ENCODE measurements at regions not wholly inside any gene's neighbourhood (a gene's known extent, or its start where the extent isn't known, plus 50 kb on each side); places are given as distances from the start of the nearest gene placed in this dataset.
A peak's percentile ranks its signal among the peaks of the same experiment; 100 is the strongest.
"Not testable (repeated sequence)": the region's sequence is repeated elsewhere in the genome, so short reads cannot be mapped to it uniquely, and the experiment has no call there.

DNA sequence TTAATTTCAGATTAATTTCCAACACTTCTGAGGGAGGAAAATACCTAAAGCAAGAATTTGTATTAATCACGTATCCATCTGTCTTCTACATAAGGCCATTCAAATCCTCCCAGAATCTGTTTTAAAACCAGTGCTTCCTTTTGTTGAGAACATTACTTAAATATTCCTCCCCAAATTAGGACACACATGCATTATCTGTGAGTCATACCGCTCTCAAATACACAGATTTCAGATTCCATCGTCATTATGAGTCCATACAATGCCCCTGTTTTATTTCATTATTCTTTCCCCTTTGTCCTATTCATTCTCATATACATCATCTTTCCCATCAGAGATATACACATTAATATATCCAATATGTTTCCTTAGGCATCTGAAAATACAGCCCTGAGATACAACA, 57.3 kb upstream of the PRSS12 start:
- DNase-seq (ENCODE audit: insufficient read length, low spot score) (no peak), FAIRE-seq (no peak)

DNA sequence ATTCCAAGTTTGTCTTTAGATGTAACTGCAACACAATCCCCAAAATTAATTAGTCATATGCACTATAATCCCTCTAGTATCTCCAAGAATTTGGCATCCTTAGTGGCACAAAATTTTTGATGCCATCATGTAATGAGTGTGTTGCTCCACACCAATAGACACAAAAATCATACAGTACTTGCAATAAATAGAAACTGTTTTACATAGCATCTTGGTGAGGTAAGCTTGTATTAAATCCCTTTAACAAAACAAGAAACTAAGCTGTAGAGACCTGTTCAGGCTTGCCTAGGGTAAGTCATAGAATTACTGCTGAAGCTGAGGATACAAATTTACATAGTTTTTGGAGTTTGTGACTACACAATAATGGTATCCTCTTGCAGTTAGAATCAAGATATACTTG, 64.5 kb upstream of the PRSS12 start:
- DNase-seq (ENCODE audit: insufficient read length, low spot score) (no peak), FAIRE-seq (no peak)

- DNase-seq (ENCODE audit: insufficient read length, low spot score), result not testable (repeated sequence)
These were observed 65.0 kb upstream of the PRSS12 start for GRCh38 chr4:118417800-118418199.

GRCh38 chr4:118418396-118418795, 65.6 kb upstream of the PRSS12 start:
- FAIRE-seq; DNase-seq (ENCODE audit: insufficient read length, low spot score): not testable (repeated sequence)

More at GRCh38 chr4:118417800-118418199, 65.0 kb upstream of the PRSS12 start:
- FAIRE-seq, result not testable (repeated sequence)

- FAIRE-seq; DNase-seq (ENCODE audit: insufficient read length, low spot score): not testable (repeated sequence)
These were observed 66.8 kb upstream of the PRSS12 start for GRCh38 chr4:118419626-118420025.

DNA sequence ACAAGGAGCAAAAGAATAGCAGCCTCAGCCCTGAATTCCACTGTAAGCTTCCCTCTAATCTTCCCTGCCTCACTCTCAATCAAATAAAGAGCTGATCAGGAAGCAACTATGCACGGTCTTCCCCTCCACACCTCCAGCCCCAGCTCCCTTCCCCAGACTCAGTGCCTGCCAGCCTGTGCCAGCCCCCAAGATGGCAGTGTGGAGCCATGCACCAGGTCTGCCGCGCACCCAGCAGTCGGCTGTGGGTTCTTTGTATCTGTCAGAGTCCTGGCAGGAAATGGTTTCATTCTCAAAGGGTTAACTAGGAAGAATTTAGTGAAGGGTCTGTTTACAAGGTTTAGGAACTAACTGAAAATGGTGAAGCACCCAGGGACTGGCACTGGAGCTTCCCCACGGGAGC, 71.3 kb upstream of the PRSS12 start:
- DNase-seq (ENCODE audit: insufficient read length, low spot score); FAIRE-seq: not testable (repeated sequence)

DNA sequence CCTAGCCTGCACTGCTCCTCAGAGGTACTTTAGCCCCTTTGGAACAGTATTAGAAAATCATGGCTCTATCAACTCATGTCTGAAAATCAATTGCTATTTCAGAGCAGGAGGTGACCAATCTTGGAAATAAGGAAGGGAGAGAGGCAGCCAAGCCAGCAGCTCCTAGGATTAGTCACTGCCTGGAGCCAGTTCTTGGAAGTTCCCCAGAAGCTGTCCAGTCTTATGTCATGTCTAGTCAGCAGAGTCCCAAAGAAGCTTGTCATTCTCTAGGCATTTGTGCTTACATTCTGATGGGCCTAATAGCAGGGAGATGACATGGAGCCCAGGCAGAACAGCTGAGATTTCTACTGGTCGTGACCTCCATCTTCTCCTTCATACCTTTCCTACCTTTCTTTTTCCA, 76.1 kb upstream of the PRSS12 start:
- DNase-seq (ENCODE audit: insufficient read length, low spot score); FAIRE-seq: not testable (repeated sequence)

DNA sequence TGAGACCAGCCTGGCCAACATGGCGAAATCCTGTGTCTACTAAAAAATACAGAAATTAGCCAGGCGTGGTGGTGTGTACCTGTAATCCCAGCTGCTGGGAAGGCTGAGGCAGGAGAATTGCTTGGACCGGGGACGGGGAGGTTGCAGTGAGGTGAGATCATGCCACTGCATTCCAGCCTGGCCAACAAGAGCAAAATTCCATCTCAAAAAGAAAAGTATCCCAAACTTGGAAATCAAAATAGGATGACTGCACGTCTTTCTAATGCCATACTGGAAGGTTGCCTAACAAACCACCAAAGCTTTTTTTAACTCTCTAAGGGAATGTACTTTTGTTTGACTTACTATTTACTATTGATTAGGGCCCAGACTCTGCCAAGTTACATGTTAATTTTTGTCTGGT, 79.6 kb upstream of the PRSS12 start:
- not testable (repeated sequence) for DNase-seq (ENCODE audit: insufficient read length, low spot score); FAIRE-seq

- FAIRE-seq; DNase-seq (ENCODE audit: insufficient read length, low spot score): not testable (repeated sequence)
These were observed 81.0 kb upstream of the PRSS12 start for GRCh38 chr4:118433612-118434375.

DNA sequence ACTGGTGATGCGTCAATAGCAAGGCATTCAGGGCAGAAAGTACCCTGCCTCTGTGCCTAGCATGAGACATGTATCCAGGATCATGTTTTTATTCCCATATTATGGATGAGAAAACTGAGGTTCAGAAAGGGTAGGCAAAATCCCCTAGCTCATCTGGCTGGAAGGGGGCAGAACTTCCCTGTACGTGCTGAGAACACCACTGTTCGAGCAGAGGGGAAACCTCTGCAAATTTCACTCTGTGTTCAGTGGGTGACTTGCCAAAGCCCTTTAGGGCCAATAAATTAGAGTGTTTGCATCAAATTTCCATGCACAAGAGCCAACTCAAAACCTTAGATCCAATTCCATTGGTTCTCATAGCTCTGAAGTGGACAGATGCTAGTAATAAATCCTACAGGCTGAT, 82.6 kb upstream of the PRSS12 start:
- not testable (repeated sequence) for DNase-seq (ENCODE audit: insufficient read length, low spot score); FAIRE-seq

DNA sequence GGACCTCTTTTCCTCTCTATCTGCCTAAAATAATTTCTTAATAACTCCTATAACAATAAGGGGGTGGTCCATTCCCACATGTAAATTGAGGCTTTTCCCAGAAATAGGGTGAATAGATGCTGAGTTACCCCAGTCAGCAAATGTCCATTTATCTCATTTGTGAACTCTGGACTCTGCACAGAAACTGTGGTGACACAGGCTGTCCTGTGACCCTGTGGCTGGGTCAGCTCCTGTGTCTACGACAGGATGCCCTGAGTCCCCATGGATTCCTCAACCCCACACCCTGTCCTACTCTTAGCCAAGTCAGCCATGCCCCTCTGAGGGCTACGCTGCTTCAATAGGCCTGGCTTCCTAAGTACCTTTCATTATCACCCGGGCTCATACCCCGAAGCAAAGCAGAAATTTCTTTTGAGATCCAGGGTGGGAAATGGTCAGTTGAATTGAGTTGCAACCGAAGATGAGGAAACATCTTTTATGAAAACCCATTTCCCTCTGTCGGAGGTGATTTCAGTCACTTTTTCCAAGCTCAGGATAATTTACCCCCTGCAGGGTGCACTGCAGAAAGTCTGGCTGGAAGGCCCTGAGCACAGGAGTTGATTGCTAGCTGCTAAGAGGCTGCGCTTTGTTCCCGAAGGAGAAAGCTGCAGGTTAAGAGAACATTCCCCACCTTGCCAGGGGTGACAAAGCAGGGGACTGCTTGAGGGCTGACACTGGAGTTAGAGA, 89.5 kb upstream of the PRSS12 start:
- DNase-seq (ENCODE audit: insufficient read length, low spot score); FAIRE-seq: not testable (repeated sequence)

- DNase-seq (ENCODE audit: insufficient read length, low spot score); FAIRE-seq: not testable (repeated sequence)
These were observed 94.6 kb upstream of the PRSS12 start for GRCh38 chr4:118447397-118447796.

DNA sequence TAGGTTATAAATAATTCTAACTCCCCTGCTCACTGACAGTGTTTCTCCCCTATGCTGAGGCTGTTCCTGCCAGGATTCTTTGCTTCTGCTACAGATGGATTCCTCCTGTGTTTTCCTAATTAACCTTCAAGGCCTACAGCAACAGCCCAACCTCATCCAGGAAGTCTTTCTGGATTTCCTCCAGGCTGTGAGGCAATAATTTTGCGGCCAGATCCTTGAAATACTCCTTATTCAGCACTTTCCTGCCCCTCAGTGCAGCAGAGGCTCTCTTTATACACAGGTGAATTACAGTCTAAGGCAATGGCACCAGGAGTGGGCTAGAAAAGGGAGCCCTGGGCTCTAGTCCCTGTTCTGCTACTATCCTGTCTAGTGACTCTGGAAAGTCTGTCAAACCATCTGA, 102.1 kb upstream of the PRSS12 start:
- not testable (repeated sequence) for DNase-seq (ENCODE audit: insufficient read length, low spot score); FAIRE-seq

GRCh38 chr4:118461435-118461834, 108.6 kb upstream of the PRSS12 start:
- not testable (repeated sequence) for FAIRE-seq

GRCh38 chr4:118465831-118466230, 113.0 kb upstream of the PRSS12 start:
- not testable (repeated sequence) for FAIRE-seq; DNase-seq (ENCODE audit: insufficient read length, low spot score)

More at GRCh38 chr4:118461435-118461834, 108.6 kb upstream of the PRSS12 start:
- DNase-seq (ENCODE audit: insufficient read length, low spot score), result not testable (repeated sequence)

DNA sequence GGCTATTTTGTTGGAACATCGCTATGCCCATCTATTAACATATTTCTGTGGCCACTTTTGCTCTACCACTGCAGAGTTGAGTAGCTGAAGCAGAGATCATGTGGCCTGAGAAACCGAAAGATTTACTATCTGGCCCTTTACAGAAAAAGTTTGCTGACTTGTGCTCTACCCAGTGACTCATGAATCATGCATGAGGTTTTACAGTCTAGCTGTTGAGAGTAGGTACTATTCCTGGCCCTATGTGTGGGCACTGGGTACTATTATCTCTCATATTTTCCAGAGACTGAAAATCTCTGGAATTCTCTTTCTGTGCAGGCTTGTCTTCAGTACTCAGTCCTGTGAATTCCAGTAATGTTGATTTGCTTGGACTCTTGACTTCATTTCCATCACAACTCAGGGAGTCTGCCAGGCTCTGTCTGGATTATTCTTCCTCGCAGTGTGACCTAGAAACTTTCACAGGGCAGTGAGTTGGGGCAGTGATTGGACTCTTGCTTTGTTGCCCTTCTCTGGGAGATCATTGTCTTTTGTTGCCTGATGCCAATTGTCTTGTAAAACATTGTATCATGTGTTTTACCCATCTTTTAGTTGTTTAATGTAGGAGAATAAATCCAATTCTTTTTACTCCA, 121.3 kb upstream of the PRSS12 start:
- not testable (repeated sequence) for FAIRE-seq; DNase-seq (ENCODE audit: insufficient read length, low spot score)

GRCh38 chr4:118474771-118475170, 122.0 kb upstream of the PRSS12 start:
- FAIRE-seq, result peak; percentile 4
- not testable (repeated sequence) for DNase-seq (ENCODE audit: insufficient read length, low spot score)

- DNase-seq (ENCODE audit: insufficient read length, low spot score), result not testable (repeated sequence)
- peak; percentile 26 for FAIRE-seq
These were observed 123.1 kb upstream of the PRSS12 start for GRCh38 chr4:118475901-118476300.

GRCh38 chr4:118477826-118478225, 125.0 kb upstream of the PRSS12 start:
- not testable (repeated sequence) for DNase-seq (ENCODE audit: insufficient read length, low spot score)
- peak; percentile 70 for FAIRE-seq

GRCh38 chr4:118485801-118486314, 133.1 kb upstream of the PRSS12 start:
- not testable (repeated sequence) for FAIRE-seq; DNase-seq (ENCODE audit: insufficient read length, low spot score)

DNA sequence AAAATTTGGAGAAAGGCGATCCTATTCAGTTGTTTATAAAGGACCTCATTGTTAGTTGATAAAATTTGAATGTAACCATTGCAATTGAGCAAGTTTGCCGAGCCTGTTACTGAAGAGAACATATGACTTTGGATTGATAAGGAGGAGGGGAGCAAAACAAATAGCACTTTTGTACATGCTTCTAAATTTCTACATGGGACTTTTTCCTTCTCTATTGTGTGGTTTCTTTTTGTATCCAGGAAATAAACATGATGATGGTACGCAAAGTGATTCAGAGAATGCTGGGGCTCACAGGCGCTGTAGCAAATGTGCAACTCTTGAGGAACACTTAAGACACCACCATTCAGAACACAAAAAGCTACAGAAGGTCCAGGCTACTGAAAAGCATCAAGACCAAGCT, 140.2 kb upstream of the PRSS12 start:
- FAIRE-seq; DNase-seq (ENCODE audit: insufficient read length, low spot score): not testable (repeated sequence)

Measured in GM19239 (cell line).